Ishikawa (cell line): ENCODE measurements at regions not wholly inside any gene's neighbourhood (a gene's known extent, or its start where the extent isn't known, plus 50 kb on each side); places are given as distances from the start of the nearest gene placed in this dataset.

Experiments used
- EP300 ChIP-seq: IDR thresholded peaks from 2 replicates; pipeline ENCODE4 v1.6.1; 2012; ENCODE audit warnings: borderline replicate concordance
- MAX ChIP-seq: IDR thresholded peaks from 2 replicates; pipeline ENCODE4 v1.6.1; 2012
- NFIC ChIP-seq: IDR thresholded peaks from 2 replicates; pipeline ENCODE4 v1.6.1; 2012
- USF1 ChIP-seq: IDR thresholded peaks from 2 replicates; pipeline ENCODE4 v1.6.1; 2012
- TF ChIP-seq, protein P1 (sequence below): IDR thresholded peaks from 2 replicates; pipeline ENCODE4 v1.6.1; 2012; ENCODE audit warnings: low read depth, mild to moderate bottlenecking

DNA sequence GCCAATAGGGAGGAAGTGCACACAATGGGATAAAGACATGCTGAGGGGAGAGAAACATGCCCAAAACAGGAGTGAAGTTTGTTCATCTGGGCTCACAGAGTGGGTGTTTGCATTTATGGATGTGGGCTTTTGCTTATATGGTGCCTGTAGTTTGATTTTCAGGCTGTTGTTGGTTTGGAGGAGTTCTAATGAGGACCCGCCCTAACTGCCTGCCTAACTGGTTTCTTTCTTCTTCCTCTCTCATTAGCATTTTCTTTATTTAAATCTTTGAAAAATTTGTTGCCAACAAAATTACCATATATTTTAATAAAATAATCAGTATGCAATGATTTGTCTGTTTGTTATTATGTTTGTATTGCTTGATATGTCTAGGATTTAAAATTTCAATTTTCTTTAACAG lies 1965.8 kb downstream of the C4orf33 start:
- TF ChIP-seq, protein P1, sequence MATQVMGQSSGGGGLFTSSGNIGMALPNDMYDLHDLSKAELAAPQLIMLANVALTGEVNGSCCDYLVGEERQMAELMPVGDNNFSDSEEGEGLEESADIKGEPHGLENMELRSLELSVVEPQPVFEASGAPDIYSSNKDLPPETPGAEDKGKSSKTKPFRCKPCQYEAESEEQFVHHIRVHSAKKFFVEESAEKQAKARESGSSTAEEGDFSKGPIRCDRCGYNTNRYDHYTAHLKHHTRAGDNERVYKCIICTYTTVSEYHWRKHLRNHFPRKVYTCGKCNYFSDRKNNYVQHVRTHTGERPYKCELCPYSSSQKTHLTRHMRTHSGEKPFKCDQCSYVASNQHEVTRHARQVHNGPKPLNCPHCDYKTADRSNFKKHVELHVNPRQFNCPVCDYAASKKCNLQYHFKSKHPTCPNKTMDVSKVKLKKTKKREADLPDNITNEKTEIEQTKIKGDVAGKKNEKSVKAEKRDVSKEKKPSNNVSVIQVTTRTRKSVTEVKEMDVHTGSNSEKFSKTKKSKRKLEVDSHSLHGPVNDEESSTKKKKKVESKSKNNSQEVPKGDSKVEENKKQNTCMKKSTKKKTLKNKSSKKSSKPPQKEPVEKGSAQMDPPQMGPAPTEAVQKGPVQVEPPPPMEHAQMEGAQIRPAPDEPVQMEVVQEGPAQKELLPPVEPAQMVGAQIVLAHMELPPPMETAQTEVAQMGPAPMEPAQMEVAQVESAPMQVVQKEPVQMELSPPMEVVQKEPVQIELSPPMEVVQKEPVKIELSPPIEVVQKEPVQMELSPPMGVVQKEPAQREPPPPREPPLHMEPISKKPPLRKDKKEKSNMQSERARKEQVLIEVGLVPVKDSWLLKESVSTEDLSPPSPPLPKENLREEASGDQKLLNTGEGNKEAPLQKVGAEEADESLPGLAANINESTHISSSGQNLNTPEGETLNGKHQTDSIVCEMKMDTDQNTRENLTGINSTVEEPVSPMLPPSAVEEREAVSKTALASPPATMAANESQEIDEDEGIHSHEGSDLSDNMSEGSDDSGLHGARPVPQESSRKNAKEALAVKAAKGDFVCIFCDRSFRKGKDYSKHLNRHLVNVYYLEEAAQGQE: no peak
- TF ChIP-seq USF1: no peak
- TF ChIP-seq MAX: no peak
- TF ChIP-seq EP300: no peak
- no peak for TF ChIP-seq NFIC
